MG63 (cell line): ENCODE measurements at regions not wholly inside any gene's neighbourhood (a gene's known extent, or its start where the extent isn't known, plus 50 kb on each side); places are given as distances from the start of the nearest gene placed in this dataset.
A peak's percentile ranks its signal among the peaks of the same experiment; 100 is the strongest.

Experiments used
- DNase-seq: peaks from one replicate; pipeline ENCODE4 v3.0.0-alpha.2; 2020
- H3K27me3 ChIP-seq: fragments of 250-450 bp; sonication (Bioruptor Pico); 2 replicates; pipeline ENCODE4 v1.5.1; 2020; ENCODE audit warnings: mild to moderate bottlenecking, moderate library complexity
- H3K36me3 ChIP-seq: fragments of 250-450 bp; sonication (Bioruptor Pico); 2 replicates; pipeline ENCODE4 v1.5.1; 2020; ENCODE audit warnings: mild to moderate bottlenecking, moderate library complexity
- H3K4me3 ChIP-seq: fragments of 250-450 bp; sonication (Bioruptor Pico); 2 replicates; pipeline ENCODE4 v1.5.1; 2020; ENCODE audit warnings: mild to moderate bottlenecking, moderate library complexity
- H3K9me3 ChIP-seq: fragments of 250-450 bp; sonication (Bioruptor Pico); 2 replicates; pipeline ENCODE4 v1.5.1; 2020; ENCODE audit warnings: mild to moderate bottlenecking, moderate library complexity

- H3K9me3 ChIP-seq, result no peaks in the 10 kb centered on the region
- H3K36me3 ChIP-seq, result no peaks in the 10 kb centered on the region
- no peaks in the 10 kb centered on the region for H3K27me3 ChIP-seq
- no peak for DNase-seq
- H3K4me3 ChIP-seq, result no peak overlapping the region
Observed at GRCh38 chr7:27392477-27392876, 149.9 kb downstream of the EVX1 start.

- DNase-seq, result no peak
- Histone ChIP-seq H3K36me3 (no peaks in the 10 kb centered on the region), H3K27me3 (no peaks in the 10 kb centered on the region), H3K9me3 (no peaks in the 10 kb centered on the region), H3K4me3 (no peak overlapping the region)
Observed at GRCh38 chr7:27394871-27395270, 152.3 kb downstream of the EVX1 start.

- no peaks in the 10 kb centered on the region for H3K27me3 ChIP-seq
- no peaks in the 10 kb centered on the region for H3K36me3 ChIP-seq
- H3K9me3 ChIP-seq, result no peaks in the 10 kb centered on the region
- DNase-seq, result no peak
- H3K4me3 ChIP-seq, result no peak overlapping the region
Observed at GRCh38 chr7:27395626-27396025, 153.0 kb downstream of the EVX1 start.

- Histone ChIP-seq H3K27me3 (no peaks in the 10 kb centered on the region), H3K4me3 (no peak overlapping the region), H3K36me3 (no peaks in the 10 kb centered on the region), H3K9me3 (no peaks in the 10 kb centered on the region)
- no peak for DNase-seq
Observed at GRCh38 chr7:27397503-27397902, 154.9 kb downstream of the EVX1 start.

GRCh38 chr7:27398851-27399250 lies 156.2 kb downstream of the EVX1 start:
- no peaks in the 10 kb centered on the region for H3K9me3 ChIP-seq
- no peak for DNase-seq
- no peaks in the 10 kb centered on the region for H3K36me3 ChIP-seq
- no peak overlapping the region for H3K4me3 ChIP-seq
- H3K27me3 ChIP-seq, result no peaks in the 10 kb centered on the region

GRCh38 chr7:27399791-27400567 lies 157.4 kb downstream of the EVX1 start:
- Histone ChIP-seq H3K9me3 (no peaks in the 10 kb centered on the region), H3K4me3 (no peak overlapping the region), H3K27me3 (no peaks in the 10 kb centered on the region), H3K36me3 (no peaks in the 10 kb centered on the region)
- DNase-seq, result no peak

- no peaks in the 10 kb centered on the region for H3K27me3 ChIP-seq
- no peak for DNase-seq
- H3K36me3 ChIP-seq, result no peaks in the 10 kb centered on the region
Observed at GRCh38 chr7:27405780-27406179, 163.2 kb downstream of the EVX1 start.

GRCh38 chr7:27409311-27409710 lies 166.7 kb downstream of the EVX1 start:
- H3K36me3 ChIP-seq, result no peaks in the 10 kb centered on the region
- H3K4me3 ChIP-seq, result no peak overlapping the region
- no peaks in the 10 kb centered on the region for H3K9me3 ChIP-seq
- DNase-seq, result no peak
- H3K27me3 ChIP-seq, result no peaks in the 10 kb centered on the region

More at GRCh38 chr7:27405780-27406179, 163.2 kb downstream of the EVX1 start:
- H3K9me3 ChIP-seq, result no peaks in the 10 kb centered on the region
- H3K4me3 ChIP-seq, result no peak overlapping the region

GRCh38 chr7:27409776-27410175 lies 167.2 kb downstream of the EVX1 start:
- DNase-seq, result no peak

GRCh38 chr7:27410812-27411544 lies 168.4 kb downstream of the EVX1 start:
- Histone ChIP-seq H3K4me3 (no peak overlapping the region), H3K9me3 (no peaks in the 10 kb centered on the region), H3K36me3 (no peaks in the 10 kb centered on the region), H3K27me3 (no peaks in the 10 kb centered on the region)
- DNase-seq, result no peak

More at GRCh38 chr7:27409776-27410175, 167.2 kb downstream of the EVX1 start:
- Histone ChIP-seq H3K4me3 (no peak overlapping the region), H3K36me3 (no peaks in the 10 kb centered on the region), H3K27me3 (no peaks in the 10 kb centered on the region), H3K9me3 (no peaks in the 10 kb centered on the region)

- Histone ChIP-seq H3K9me3 (no peaks in the 10 kb centered on the region), H3K4me3 (no peak overlapping the region), H3K27me3 (no peaks in the 10 kb centered on the region), H3K36me3 (no peaks in the 10 kb centered on the region)
- DNase-seq, result no peak
Observed at GRCh38 chr7:27412164-27412563, 169.6 kb downstream of the EVX1 start.

- no peak overlapping the region for H3K4me3 ChIP-seq
- H3K36me3 ChIP-seq, result no peaks in the 10 kb centered on the region
- H3K27me3 ChIP-seq, result no peaks in the 10 kb centered on the region
- no peak for DNase-seq
- H3K9me3 ChIP-seq, result no peaks in the 10 kb centered on the region
Observed at GRCh38 chr7:27418541-27418940, 175.9 kb downstream of the EVX1 start.

- no peaks in the 10 kb centered on the region for H3K36me3 ChIP-seq
- DNase-seq, result no peak
- no peak overlapping the region for H3K4me3 ChIP-seq
- H3K9me3 ChIP-seq, result no peaks in the 10 kb centered on the region
- no peaks in the 10 kb centered on the region for H3K27me3 ChIP-seq
Observed at GRCh38 chr7:27419581-27420177, 177.1 kb downstream of the EVX1 start.

GRCh38 chr7:27420702-27421101 lies 178.1 kb downstream of the EVX1 start:
- no peaks in the 10 kb centered on the region for H3K36me3 ChIP-seq
- no peaks in the 10 kb centered on the region for H3K9me3 ChIP-seq
- DNase-seq, result no peak
- no peak overlapping the region for H3K4me3 ChIP-seq
- no peaks in the 10 kb centered on the region for H3K27me3 ChIP-seq

GRCh38 chr7:27423290-27423689 lies 180.7 kb downstream of the EVX1 start:
- DNase-seq, result peak; percentile 70
- Histone ChIP-seq H3K4me3 (no peak overlapping the region), H3K36me3 (no peaks in the 10 kb centered on the region), H3K27me3 (no peaks in the 10 kb centered on the region), H3K9me3 (no peaks in the 10 kb centered on the region)

GRCh38 chr7:27423821-27424220 lies 181.2 kb downstream of the EVX1 start:
- H3K4me3 ChIP-seq, result no peak overlapping the region
- no peaks in the 10 kb centered on the region for H3K9me3 ChIP-seq
- no peaks in the 10 kb centered on the region for H3K36me3 ChIP-seq
- no peak for DNase-seq
- no peaks in the 10 kb centered on the region for H3K27me3 ChIP-seq

GRCh38 chr7:27424231-27424630 lies 181.6 kb downstream of the EVX1 start:
- no peak for DNase-seq
- Histone ChIP-seq H3K27me3 (no peaks in the 10 kb centered on the region), H3K4me3 (no peak overlapping the region), H3K36me3 (no peaks in the 10 kb centered on the region), H3K9me3 (no peaks in the 10 kb centered on the region)
